Muscle of leg (tissue), 3 donors: ENCODE measurements at regions not wholly inside any gene's neighbourhood (a gene's known extent, or its start where the extent isn't known, plus 50 kb on each side); places are given as distances from the start of the nearest gene placed in this dataset.

Experiments
- DNase-seq: peaks from one replicate; pipeline ENCODE4 v3.0.0; 2013
- H3K27ac ChIP-seq: one replicate; pipeline ENCODE4 v1.5.1; 2013; ENCODE audit warnings: mild to moderate bottlenecking, low read length, control low read depth
- H3K27me3 ChIP-seq: one replicate; pipeline ENCODE4 v1.6.1; 2013; ENCODE audit warnings: low read length; ENCODE audit not compliant: control insufficient read depth, insufficient read depth
- H3K36me3 ChIP-seq: one replicate; pipeline ENCODE4 v1.6.1; 2013; ENCODE audit warnings: low read length; ENCODE audit not compliant: control insufficient read depth, insufficient read depth
- H3K4me1 ChIP-seq: one replicate; pipeline ENCODE4 v1.6.1; 2013; ENCODE audit warnings: low read length; ENCODE audit not compliant: control insufficient read depth, insufficient read depth
- H3K4me3 ChIP-seq: one replicate; pipeline ENCODE4 v1.5.1; 2013; ENCODE audit warnings: low read length, control low read depth
- H3K9me3 ChIP-seq: replicated peaks from 2 replicates; pipeline ENCODE4 v1.6.1; 2013; ENCODE audit warnings: low read depth, low read length; ENCODE audit not compliant: control insufficient read depth
- WGBS: methylation state at CpG from one replicate; pipeline ENCODE4 v1.1.5; 2013; ENCODE audit warnings: missing lambda C conversion rate; ENCODE audit not compliant: insufficient coverage; 5-methylcytosine and 5-hydroxymethylcytosine counted together

- peak; percentile 63 for DNase-seq
- Histone ChIP-seq H3K36me3 (no peaks in the 10 kb centered on the region), H3K27ac (no peak overlapping the region), H3K4me3 (no peak overlapping the region), H3K27me3 (no peaks in the 10 kb centered on the region), H3K4me1 (no peaks in the 10 kb centered on the region), H3K9me3 (no peaks in the 10 kb centered on the region)
- 80% methylated on average over 1 of the region's 2 CpGs for WGBS
These were observed 257.1 kb downstream of the ADAMTS20 start for GRCh38 chr12:43294916-43295315.

DNA sequence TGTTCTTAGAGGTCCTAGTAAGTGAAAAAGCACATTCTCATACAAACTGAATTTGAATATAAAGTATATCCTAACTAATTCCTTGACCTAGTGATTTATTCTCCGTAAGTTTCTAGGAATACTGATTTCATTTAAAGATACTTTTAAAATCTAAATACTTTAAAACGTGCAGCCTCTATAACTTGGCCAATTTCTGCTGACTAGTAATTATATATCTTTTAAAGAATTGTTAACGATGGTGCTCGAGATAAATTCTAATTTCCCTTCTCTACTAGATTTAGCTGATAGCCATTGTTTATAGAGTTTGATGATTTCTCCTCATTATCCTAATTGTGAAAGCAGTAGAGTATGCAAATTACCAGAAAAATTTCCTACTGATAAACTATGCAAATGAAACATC, 257.9 kb downstream of the ADAMTS20 start:
- DNase-seq, result no peak
- WGBS, result no CpG with 5 or more reads among the region's 4 CpGs
- Histone ChIP-seq H3K4me3 (no peak overlapping the region), H3K27me3 (no peaks in the 10 kb centered on the region), H3K9me3 (no peaks in the 10 kb centered on the region), H3K4me1 (no peaks in the 10 kb centered on the region), H3K27ac (no peak overlapping the region), H3K36me3 (no peaks in the 10 kb centered on the region)

DNA sequence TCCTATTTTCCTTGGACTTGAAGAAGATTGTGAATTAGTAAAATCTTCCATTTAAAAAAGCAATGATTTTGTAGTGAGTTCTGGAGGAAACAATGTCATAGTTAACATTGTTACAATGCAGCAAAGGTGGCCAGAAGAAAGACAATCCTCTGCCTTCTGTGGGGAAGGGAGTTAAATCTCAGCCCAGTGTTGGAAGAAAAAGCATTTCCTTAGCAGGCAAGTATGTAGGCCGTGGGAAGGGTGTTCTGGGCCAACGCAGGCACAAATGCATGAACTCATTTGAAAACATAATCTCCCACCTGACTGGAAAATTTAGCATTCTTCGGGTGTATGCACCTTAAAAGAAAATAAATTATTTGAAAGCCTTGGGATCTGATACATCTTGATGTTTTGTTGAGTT, 258.6 kb downstream of the ADAMTS20 start:
- no peaks in the 10 kb centered on the region for H3K4me1 ChIP-seq
- no peaks in the 10 kb centered on the region for H3K27me3 ChIP-seq
- H3K27ac ChIP-seq, result no peak overlapping the region
- no CpG with 5 or more reads among the region's 3 CpGs for WGBS
- no peaks in the 10 kb centered on the region for H3K36me3 ChIP-seq
- DNase-seq, result peak; percentile 35
- no peak overlapping the region for H3K4me3 ChIP-seq
- no peaks in the 10 kb centered on the region for H3K9me3 ChIP-seq

DNA sequence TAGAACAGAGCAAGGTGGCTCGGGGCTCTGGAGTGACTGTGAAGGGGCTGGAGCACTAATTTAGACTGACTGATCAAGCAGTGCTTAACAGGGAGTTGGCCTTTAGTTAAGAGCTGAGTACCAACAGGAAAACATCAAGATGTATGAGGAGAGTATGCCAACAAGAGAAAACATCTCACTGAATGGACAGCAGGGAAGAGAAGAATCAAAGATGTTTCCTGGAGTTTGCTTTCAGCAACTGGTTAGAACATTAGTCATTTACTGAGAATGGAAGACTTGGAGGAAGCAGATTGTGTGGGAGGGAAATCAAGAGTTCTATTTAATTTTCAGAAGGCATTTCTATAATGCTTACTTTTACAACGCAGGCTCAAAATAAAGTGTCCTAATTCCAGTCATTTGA, 259.3 kb downstream of the ADAMTS20 start:
- DNase-seq, result peak; percentile 43
- Histone ChIP-seq H3K9me3 (no peaks in the 10 kb centered on the region), H3K27me3 (no peaks in the 10 kb centered on the region), H3K4me1 (no peaks in the 10 kb centered on the region), H3K27ac (no peak overlapping the region), H3K36me3 (no peaks in the 10 kb centered on the region), H3K4me3 (no peak overlapping the region)
- WGBS, result 71% methylated on average over 1 of the region's 2 CpGs

- no peak overlapping the region for H3K27ac ChIP-seq
- WGBS, result no CpG with 5 or more reads among the region's 3 CpGs
These were observed 260.5 kb downstream of the ADAMTS20 start for GRCh38 chr12:43291516-43291915.

DNA sequence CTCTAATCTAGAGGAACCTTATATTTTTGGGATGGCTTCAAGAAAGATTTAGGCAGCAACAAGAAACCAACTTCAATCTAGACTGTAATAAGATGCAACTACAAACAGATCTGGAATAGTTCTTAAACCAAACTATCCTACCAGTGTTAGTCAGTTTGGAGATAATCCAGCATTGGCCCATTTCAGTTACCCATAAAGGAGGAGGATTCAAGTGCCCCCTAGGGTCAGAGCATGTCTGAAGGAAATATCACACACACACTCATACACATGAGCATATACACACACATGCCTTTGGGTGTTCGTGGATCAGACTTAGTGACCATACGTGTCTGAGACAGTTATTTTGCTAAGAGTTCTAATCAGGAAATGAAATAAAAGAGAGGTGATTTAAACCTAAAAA, 261.2 kb downstream of the ADAMTS20 start:
- H3K4me1 ChIP-seq, result no peaks in the 10 kb centered on the region
- no peaks in the 10 kb centered on the region for H3K36me3 ChIP-seq
- no peaks in the 10 kb centered on the region for H3K27me3 ChIP-seq
- WGBS, result no CpG with 5 or more reads among the region's 2 CpGs
- no peak overlapping the region for H3K27ac ChIP-seq
- no peak overlapping the region for H3K4me3 ChIP-seq
- H3K9me3 ChIP-seq, result no peaks in the 10 kb centered on the region
- no peak for DNase-seq

More at GRCh38 chr12:43291516-43291915, 260.5 kb downstream of the ADAMTS20 start:
- Histone ChIP-seq H3K4me3 (no peak overlapping the region), H3K9me3 (no peaks in the 10 kb centered on the region), H3K4me1 (no peaks in the 10 kb centered on the region), H3K27me3 (no peaks in the 10 kb centered on the region), H3K36me3 (no peaks in the 10 kb centered on the region)
- DNase-seq, result no peak

DNA sequence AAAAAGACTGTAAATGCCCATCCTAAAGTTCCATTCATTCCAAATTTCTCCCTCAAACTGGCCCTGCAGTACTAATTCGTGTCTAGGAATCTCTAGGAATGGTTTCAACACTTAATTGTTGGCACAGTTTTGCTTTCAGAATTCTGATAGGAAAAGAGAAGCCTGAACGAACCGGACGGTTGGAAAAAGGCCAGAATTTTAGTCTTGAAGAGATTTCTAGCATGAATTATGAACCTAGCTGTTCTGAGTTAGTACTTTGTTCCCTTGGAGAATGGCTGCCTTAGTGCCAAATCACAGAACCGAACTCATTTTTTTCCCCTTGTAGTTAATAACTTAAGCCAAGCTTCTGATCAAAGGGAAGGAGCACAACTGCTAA, 262.6 kb downstream of the ADAMTS20 start:
- DNase-seq, result peak; percentile 80
- Histone ChIP-seq H3K27ac (peak overlapping the region; percentile 60), H3K36me3 (no peaks in the 10 kb centered on the region), H3K4me3 (no peak overlapping the region), H3K27me3 (no peaks in the 10 kb centered on the region), H3K4me1 (no peaks in the 10 kb centered on the region), H3K9me3 (no peaks in the 10 kb centered on the region)
- WGBS, result no CpG with 5 or more reads among the region's 5 CpGs

DNA sequence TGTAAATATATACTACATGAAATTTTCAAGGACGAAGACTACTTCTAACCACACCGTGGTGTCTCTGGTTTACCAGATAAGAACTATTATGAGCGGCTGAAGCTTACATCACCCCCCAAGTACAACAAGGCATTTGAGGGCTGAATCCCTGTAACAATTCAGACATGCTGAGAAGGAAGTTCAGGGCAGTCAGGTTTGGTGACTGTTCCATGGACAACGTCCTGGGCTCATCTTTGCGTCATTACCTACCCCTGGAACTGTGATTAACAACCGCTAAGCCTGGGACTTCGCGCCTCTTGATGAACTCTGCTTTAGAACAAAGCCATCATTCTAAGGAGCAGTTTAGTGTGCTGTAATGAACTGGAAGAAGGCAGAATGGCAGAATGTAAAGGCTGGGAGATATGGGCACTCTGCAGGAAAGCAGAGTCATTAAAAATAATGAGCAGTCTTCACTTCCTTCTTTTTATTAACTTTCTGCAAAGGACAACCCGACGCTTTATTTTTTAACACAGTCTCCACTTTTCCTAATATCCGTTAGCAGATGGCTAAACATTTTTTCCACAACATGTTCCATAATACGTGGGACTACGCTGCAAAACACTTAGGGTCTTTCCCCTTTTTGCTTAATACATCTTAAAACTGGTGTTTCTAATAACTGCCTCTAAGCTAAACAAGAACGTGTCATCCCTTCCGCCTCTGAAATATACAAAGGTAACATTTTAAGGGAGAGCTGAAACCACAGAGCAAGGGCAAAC, 263.2 kb downstream of the ADAMTS20 start:
- H3K9me3 ChIP-seq, result no peaks in the 10 kb centered on the region
- H3K27me3 ChIP-seq, result no peaks in the 10 kb centered on the region
- no peaks in the 10 kb centered on the region for H3K36me3 ChIP-seq
- no peaks in the 10 kb centered on the region for H3K4me1 ChIP-seq
- H3K27ac ChIP-seq, result peak overlapping the region; percentile 60
- DNase-seq, result peak; percentile 61
- H3K4me3 ChIP-seq, result no peak overlapping the region
- 45% methylated on average over 9 of the region's 15 CpGs for WGBS

- no peaks in the 10 kb centered on the region for H3K27me3 ChIP-seq
- DNase-seq, result peak; percentile 44
- no peaks in the 10 kb centered on the region for H3K9me3 ChIP-seq
- H3K4me3 ChIP-seq, result no peak overlapping the region
- 40% methylated on average over 4 of the region's 12 CpGs for WGBS
- H3K36me3 ChIP-seq, result no peaks in the 10 kb centered on the region
- no peak overlapping the region for H3K27ac ChIP-seq
- H3K4me1 ChIP-seq, result no peaks in the 10 kb centered on the region
These were observed 264.2 kb downstream of the ADAMTS20 start for GRCh38 chr12:43287706-43288383.

GRCh38 chr12:43286986-43287385, 265.0 kb downstream of the ADAMTS20 start:
- Histone ChIP-seq H3K36me3 (no peaks in the 10 kb centered on the region), H3K27ac (no peak overlapping the region), H3K9me3 (no peaks in the 10 kb centered on the region), H3K4me3 (no peak overlapping the region), H3K4me1 (no peaks in the 10 kb centered on the region), H3K27me3 (no peaks in the 10 kb centered on the region)
- WGBS, result no CpG with 5 or more reads among the region's 2 CpGs
- DNase-seq, result no peak
